ENCODE measurements at regions not wholly inside any gene's neighbourhood (a gene's known extent, or its start where the extent isn't known, plus 50 kb on each side); places are given as distances from the start of the nearest gene placed in this dataset.

GRCh38 chr6:166710084-166710483 lies 83.0 kb upstream of the RPS6KA2 start:
- TF ChIP-seq EZH2 (IDR thresholded peaks at IDR 0.05; ENCODE audit: insufficient read depth, poor library complexity, severe bottlenecking), result no peak
- TF ChIP-seq EZH2phosphoT487 (IDR thresholded peaks at IDR 0.05; ENCODE audit: insufficient read depth, low read depth), result no peak
